Fibroblast of lung (primary cell): ENCODE measurements at regions not wholly inside any gene's neighbourhood (a gene's known extent, or its start where the extent isn't known, plus 50 kb on each side); places are given as distances from the start of the nearest gene placed in this dataset.

ENCODE experiments used
- CTCF ChIP-seq, 2 donors: IDR thresholded peaks in 1 of 2; conservative IDR thresholded peaks in 1 of 2; 1 replicate in 1 of 2; 2 replicates in 1 of 2; pipeline ENCODE4 v1.5.1; 2011 to 2012; ENCODE audit warnings: low read length in 2 of 2, control low read depth in 1 of 2, inconsistent platforms in 1 of 2, low read depth in 1 of 2, mild to moderate bottlenecking in 1 of 2
- EZH2 ChIP-seq: IDR thresholded peaks from 2 replicates; pipeline ENCODE4 v1.5.1; 2012; ENCODE audit warnings: low read length, control low read depth, mild to moderate bottlenecking; ENCODE audit errors: missing control alignments

GRCh38 chr11:59266491-59266890, 53.8 kb upstream of the MPEG1 start:
- TF ChIP-seq CTCF (conservative IDR thresholded peaks at IDR 0.05 in 1 of 2, IDR thresholded peaks at IDR 0.05 in 1 of 2; ENCODE audit: low read depth in 1 of 2, low read length in 2 of 2) (no peak), EZH2 (no peak)
